ENCODE measurements at regions not wholly inside any gene's neighbourhood (a gene's known extent, or its start where the extent isn't known, plus 50 kb on each side); places are given as distances from the start of the nearest gene placed in this dataset.

GRCh38 chr18:76149734-76150133, 345.3 kb downstream of the ZNF516 start:
- Mint-ChIP-seq H3K9me3 (ENCODE audit: unreplicated experiment) (peaks cover 5% of the 10 kb centered on the region), H3K4me1 (ENCODE audit: unreplicated experiment) (peaks cover 26% of the 10 kb centered on the region), H3K4me3 (ENCODE audit: unreplicated experiment) (no peak overlapping the region), H3K36me3 (ENCODE audit: low read depth, unreplicated experiment) (peaks cover 12% of the 10 kb centered on the region), H3K27me3 (ENCODE audit: unreplicated experiment) (peaks cover 6% of the 10 kb centered on the region), H3K27ac (ENCODE audit: unreplicated experiment) (peak overlapping the region; percentile 72)
- TF ChIP-seq CTCF (IDR thresholded peaks at IDR 0.05; ENCODE audit: unreplicated experiment) = no peak
- DNase-seq (ENCODE audit: low spot score) = no peak

- TF ChIP-seq CTCF (IDR thresholded peaks at IDR 0.05; ENCODE audit: unreplicated experiment) = no peak
- no peak overlapping the region for H3K4me3 Mint-ChIP-seq (ENCODE audit: unreplicated experiment)
- H3K4me1 Mint-ChIP-seq (ENCODE audit: unreplicated experiment) = peaks cover 26% of the 10 kb centered on the region
- DNase-seq (ENCODE audit: low spot score) = no peak
- H3K9me3 Mint-ChIP-seq (ENCODE audit: unreplicated experiment) = peaks cover 5% of the 10 kb centered on the region
- peak overlapping the region; percentile 71 for H3K27ac Mint-ChIP-seq (ENCODE audit: unreplicated experiment)
- peaks cover 6% of the 10 kb centered on the region for H3K27me3 Mint-ChIP-seq (ENCODE audit: unreplicated experiment)
- H3K36me3 Mint-ChIP-seq (ENCODE audit: low read depth, unreplicated experiment) = peaks cover 12% of the 10 kb centered on the region
Observed at GRCh38 chr18:76149284-76149683, 345.8 kb downstream of the ZNF516 start.

DNA sequence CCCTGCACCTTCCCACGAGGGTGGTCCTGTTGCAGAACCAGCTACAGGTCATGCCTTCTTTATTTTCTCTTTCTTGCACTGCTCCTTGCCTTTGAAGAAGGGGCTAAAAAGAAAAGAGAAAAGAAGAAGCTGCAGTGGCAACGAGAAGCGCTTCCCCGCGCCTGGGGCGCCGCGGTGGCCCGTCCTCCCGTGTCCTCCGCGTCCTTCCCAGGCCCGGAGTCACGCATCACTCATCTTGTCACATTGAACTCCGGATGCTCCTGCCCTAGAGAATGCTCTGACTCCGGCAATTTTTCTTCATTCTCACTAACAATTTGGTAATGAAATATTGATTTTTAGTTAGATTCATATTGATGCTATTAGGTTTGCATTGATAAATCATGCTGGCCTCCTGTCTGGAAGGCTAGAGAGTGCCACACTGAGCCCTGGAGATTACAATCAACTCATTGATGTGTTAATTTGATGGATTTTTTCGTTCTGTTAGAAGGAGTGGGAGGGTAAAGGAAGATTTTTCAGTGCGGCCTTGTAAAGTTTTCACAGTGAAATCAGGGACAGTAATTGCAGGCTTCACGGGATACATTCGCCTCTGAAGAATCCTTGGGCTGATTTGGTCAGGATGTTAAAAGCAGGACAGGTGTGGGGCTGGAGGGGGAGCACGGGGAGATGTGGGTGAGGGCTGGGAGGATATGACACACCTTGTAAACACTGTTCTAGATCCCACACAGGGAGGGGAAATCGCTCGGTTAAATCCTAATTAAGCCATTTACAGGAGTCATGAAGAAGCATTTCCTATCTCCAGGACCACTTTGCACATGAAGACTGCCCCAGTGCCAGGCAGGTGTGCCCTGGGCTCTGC, 349.3 kb downstream of the ZNF516 start:
- no peak for TF ChIP-seq CTCF (IDR thresholded peaks at IDR 0.05; ENCODE audit: unreplicated experiment)
- no peak for DNase-seq (ENCODE audit: low spot score)
- Mint-ChIP-seq H3K4me3 (ENCODE audit: unreplicated experiment) (no peak overlapping the region), H3K9me3 (ENCODE audit: unreplicated experiment) (peaks cover 5% of the 10 kb centered on the region), H3K4me1 (ENCODE audit: unreplicated experiment) (peaks cover 20% of the 10 kb centered on the region), H3K27me3 (ENCODE audit: unreplicated experiment) (peaks cover 4% of the 10 kb centered on the region), H3K36me3 (ENCODE audit: low read depth, unreplicated experiment) (no peaks in the 10 kb centered on the region), H3K27ac (ENCODE audit: unreplicated experiment) (no peak overlapping the region)

DNA sequence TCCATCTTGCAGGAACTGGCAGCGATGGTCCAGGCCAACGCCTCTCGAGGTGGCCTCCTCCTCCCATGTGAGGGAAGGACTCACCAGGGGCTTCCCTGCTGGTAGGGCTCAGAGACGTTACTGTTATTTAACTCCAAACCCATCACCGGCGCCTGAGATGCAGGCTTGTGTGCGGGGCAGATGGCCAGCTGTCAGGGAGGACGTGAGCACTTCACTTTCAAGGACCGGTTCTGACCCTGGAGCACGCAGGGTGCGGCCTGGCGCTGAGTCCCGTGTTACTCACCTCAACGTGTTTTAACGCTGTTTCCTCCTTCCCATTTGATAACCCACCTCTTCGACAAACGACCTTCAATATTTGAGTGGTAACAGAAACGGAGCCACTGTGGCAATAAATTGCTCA, 350.2 kb downstream of the ZNF516 start:
- no peak for TF ChIP-seq CTCF (IDR thresholded peaks at IDR 0.05; ENCODE audit: unreplicated experiment)
- no peak for DNase-seq (ENCODE audit: low spot score)
- H3K27me3 Mint-ChIP-seq (ENCODE audit: unreplicated experiment) = peaks cover 6% of the 10 kb centered on the region
- no peak overlapping the region for H3K4me3 Mint-ChIP-seq (ENCODE audit: unreplicated experiment)
- no peaks in the 10 kb centered on the region for H3K36me3 Mint-ChIP-seq (ENCODE audit: low read depth, unreplicated experiment)
- peaks cover 11% of the 10 kb centered on the region for H3K4me1 Mint-ChIP-seq (ENCODE audit: unreplicated experiment)
- no peak overlapping the region for H3K27ac Mint-ChIP-seq (ENCODE audit: unreplicated experiment)
- peaks cover 5% of the 10 kb centered on the region for H3K9me3 Mint-ChIP-seq (ENCODE audit: unreplicated experiment)

- Mint-ChIP-seq H3K36me3 (ENCODE audit: low read depth, unreplicated experiment) (no peaks in the 10 kb centered on the region), H3K4me3 (ENCODE audit: unreplicated experiment) (no peak overlapping the region), H3K27me3 (ENCODE audit: unreplicated experiment) (peaks cover 2% of the 10 kb centered on the region), H3K4me1 (ENCODE audit: unreplicated experiment) (no peaks in the 10 kb centered on the region), H3K9me3 (ENCODE audit: unreplicated experiment) (no peaks in the 10 kb centered on the region), H3K27ac (ENCODE audit: unreplicated experiment) (no peak overlapping the region)
- DNase-seq (ENCODE audit: low spot score) = no peak
- no peak for TF ChIP-seq CTCF (IDR thresholded peaks at IDR 0.05; ENCODE audit: unreplicated experiment)
Observed at GRCh38 chr18:76142611-76143010, 352.4 kb downstream of the ZNF516 start.

Measured in endothelial cell (in vitro differentiated cells).